HL-60 (cell line): ENCODE measurements at regions not wholly inside any gene's neighbourhood (a gene's known extent, or its start where the extent isn't known, plus 50 kb on each side); places are given as distances from the start of the nearest gene placed in this dataset.

Experiments used
- POLR2AphosphoS5 ChIP-seq: IDR thresholded peaks from 2 replicates; pipeline ENCODE4 v1.6.1; 2012; ENCODE audit warnings: low read depth
- TF ChIP-seq, protein P1 (sequence below): IDR thresholded peaks from one replicate; pipeline ENCODE4 v1.5.1; 2011; ENCODE audit warnings: low read length, control low read depth, inconsistent platforms; ENCODE audit not compliant: insufficient read depth

DNA sequence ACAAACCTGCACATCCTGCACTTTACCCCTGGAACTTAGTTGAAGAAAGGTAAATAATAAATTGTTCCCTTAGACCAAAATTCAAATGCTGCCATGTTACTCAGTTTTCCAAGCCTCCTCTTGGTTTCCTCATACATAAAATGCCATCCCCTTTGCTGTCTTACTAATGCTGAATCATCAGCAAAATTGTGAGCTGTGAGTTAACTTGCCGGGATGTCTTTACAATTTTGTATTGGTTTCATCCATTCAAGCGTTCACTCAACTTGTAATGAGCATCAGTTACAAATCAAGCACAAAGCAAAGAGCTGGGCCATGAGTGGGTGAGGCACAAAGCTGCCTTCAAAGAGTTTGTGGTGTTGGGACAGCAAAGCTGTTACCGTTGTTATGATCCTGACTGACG lies 395.8 kb upstream of the ZMIZ1 start:
- no peak for TF ChIP-seq POLR2AphosphoS5
- TF ChIP-seq, protein P1, sequence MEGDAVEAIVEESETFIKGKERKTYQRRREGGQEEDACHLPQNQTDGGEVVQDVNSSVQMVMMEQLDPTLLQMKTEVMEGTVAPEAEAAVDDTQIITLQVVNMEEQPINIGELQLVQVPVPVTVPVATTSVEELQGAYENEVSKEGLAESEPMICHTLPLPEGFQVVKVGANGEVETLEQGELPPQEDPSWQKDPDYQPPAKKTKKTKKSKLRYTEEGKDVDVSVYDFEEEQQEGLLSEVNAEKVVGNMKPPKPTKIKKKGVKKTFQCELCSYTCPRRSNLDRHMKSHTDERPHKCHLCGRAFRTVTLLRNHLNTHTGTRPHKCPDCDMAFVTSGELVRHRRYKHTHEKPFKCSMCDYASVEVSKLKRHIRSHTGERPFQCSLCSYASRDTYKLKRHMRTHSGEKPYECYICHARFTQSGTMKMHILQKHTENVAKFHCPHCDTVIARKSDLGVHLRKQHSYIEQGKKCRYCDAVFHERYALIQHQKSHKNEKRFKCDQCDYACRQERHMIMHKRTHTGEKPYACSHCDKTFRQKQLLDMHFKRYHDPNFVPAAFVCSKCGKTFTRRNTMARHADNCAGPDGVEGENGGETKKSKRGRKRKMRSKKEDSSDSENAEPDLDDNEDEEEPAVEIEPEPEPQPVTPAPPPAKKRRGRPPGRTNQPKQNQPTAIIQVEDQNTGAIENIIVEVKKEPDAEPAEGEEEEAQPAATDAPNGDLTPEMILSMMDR, result no peak
